GM21786 (cell line): ENCODE measurements at regions not wholly inside any gene's neighbourhood (a gene's known extent, or its start where the extent isn't known, plus 50 kb on each side); places are given as distances from the start of the nearest gene placed in this dataset.
"Not testable (repeated sequence)": the region's sequence is repeated elsewhere in the genome, so short reads cannot be mapped to it uniquely, and the experiment has no call there.

ENCODE experiments used
- ATAC-seq: cut with Tn5 transposase; IDR thresholded peaks from one replicate; pipeline ENCODE4 v1.9.1; 2021; ENCODE audit not compliant: unreplicated experiment

GRCh38 chr12:127820271-127820670 lies 446.7 kb upstream of the TMEM132C start:
- ATAC-seq, result no peak

DNA sequence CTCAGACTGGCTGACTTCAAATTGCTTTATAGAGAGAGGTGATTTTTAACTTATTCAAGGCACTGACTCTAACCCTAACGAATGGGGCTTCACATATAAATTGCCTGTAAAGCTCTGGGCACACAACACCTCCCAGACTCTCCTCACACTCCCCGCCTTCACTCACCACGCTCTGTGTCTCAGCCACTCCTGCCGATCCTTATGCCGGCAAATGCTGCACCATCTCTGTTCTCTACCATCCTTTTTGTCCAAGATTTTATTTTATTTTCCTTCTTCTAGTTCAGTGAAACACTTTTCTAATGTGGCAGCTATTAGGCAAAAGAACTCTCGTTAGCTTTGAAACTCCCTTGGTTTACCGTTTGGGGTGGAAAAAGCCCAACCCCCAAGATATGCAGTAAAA lies 446.1 kb upstream of the TMEM132C start:
- no peak for ATAC-seq

GRCh38 chr12:127822809-127823411 lies 444.1 kb upstream of the TMEM132C start:
- ATAC-seq, result no peak

DNA sequence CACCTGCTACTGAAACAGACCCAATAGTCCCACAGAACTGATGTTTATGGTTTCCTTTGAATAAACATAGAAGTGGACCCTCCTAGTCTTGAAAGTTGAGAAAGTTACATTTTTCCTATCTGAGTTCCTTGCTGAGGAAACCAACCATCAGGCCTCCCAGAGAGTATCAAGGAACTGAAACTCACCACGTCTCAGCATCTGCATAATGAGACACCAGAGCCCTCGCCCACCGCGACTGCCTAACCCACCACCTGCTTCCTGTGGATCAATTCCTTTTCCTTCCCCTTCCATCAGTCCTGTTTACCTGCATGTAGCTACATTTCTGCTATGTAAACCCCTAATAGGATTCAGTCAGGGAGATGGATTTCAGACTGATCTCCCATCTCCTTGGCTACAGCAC lies 443.2 kb upstream of the TMEM132C start:
- no peak for ATAC-seq

- ATAC-seq, result no peak
These were observed 437.5 kb upstream of the TMEM132C start for GRCh38 chr12:127829281-127830064.

DNA sequence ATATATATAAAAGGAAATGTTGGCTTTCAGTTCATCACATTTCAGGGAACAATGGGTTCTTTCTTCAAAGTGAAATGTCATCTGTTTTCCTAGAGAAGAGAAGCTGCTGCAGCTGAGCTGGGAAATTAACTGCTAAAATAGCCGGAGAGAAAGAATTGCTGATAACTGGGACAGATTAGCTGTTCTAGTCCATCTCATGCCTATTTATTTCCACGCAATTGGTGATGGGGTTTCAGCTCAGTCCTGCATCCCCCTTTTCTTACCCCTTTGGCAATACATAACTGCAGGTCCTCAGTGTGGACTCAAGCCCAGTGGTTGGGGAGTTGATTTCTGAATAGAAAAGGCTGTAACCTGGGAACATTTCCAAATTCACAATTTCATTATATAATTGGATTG lies 436.9 kb upstream of the TMEM132C start:
- no peak for ATAC-seq

DNA sequence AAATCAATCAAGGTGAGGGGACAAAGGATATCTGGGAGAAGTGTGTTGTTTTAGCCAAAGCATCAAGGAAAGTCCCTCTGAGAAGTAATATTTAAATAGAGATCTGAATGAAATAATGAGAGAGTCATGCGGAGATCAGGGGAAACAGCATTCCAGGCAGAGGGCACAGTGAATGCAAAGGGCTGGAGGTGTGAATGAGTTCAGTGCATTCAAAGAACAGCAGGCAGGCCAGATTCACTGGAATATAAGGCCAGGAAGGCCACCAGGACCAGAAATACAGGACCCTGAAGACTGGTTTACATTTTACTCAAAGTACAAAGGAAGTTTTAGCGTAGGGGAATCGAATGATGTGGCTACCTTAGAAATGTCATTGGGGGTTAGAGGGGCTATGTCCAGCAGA lies 436.2 kb upstream of the TMEM132C start:
- ATAC-seq, result no peak

- no peak for ATAC-seq
These were observed 434.8 kb upstream of the TMEM132C start for GRCh38 chr12:127832172-127832571.

GRCh38 chr12:127836802-127837201 lies 430.2 kb upstream of the TMEM132C start:
- not testable (repeated sequence) for ATAC-seq

- no peak for ATAC-seq
These were observed 409.3 kb upstream of the TMEM132C start for GRCh38 chr12:127857661-127858060.

GRCh38 chr12:127860536-127860935 lies 406.4 kb upstream of the TMEM132C start:
- ATAC-seq, result no peak

GRCh38 chr12:127861406-127861805 lies 405.6 kb upstream of the TMEM132C start:
- ATAC-seq, result no peak

GRCh38 chr12:127873306-127873705 lies 393.7 kb upstream of the TMEM132C start:
- no peak for ATAC-seq

- no peak for ATAC-seq
These were observed 385.4 kb upstream of the TMEM132C start for GRCh38 chr12:127881371-127882140.

DNA sequence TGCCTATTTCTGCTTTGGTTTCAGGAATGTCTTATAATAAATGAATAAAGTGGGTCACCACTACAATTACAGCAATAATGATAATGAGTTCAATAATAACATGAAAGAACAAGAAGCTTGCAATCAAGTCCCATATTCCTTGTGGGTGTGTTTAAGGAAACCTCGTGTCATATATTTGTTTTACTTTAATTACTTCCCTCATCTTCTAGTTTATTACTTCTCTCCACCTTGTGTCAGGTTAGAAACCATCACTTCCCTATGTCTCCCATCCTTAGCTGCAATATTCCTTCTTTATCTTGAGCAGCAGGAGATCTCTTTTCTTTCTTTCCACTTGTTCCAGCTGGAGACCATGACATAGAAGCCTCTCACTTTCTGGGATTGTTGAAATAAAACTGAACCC lies 384.0 kb upstream of the TMEM132C start:
- ATAC-seq, result no peak

DNA sequence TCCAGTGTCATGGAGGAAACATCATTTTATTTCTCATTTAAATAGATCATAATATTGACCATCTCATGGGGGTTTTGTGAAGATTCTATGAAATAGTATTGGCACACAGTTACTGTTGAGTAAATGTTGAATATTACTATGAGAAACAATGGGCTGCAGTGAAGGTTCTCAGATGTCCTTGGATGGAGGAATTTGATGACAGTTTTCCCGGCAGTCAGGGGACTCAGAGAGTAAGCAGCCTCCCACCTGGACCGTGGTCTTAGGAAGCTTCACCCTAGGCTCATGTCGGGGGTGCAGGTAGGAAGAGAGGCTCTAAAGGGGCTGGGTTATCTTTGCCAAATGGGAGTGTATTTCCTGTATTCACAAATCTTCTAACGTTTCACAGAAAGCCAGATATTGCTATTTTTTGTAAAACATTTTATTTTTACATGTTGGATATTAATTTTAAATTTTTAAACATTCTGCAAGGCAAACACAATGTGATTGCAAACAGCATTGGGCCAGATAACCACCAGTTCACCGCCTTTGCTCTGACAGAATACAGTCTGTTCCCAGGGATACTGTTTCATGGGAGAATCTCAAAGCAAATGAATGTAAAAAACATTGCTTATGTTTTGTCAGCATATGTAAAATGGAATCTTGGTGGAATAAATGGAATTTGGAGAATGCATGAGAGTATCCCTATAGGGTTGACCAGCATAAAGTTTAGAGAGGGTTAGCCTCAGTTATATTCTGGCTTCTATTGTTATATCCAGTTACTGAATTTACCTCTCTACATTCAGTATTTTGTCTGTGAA lies 380.8 kb upstream of the TMEM132C start:
- no peak for ATAC-seq

DNA sequence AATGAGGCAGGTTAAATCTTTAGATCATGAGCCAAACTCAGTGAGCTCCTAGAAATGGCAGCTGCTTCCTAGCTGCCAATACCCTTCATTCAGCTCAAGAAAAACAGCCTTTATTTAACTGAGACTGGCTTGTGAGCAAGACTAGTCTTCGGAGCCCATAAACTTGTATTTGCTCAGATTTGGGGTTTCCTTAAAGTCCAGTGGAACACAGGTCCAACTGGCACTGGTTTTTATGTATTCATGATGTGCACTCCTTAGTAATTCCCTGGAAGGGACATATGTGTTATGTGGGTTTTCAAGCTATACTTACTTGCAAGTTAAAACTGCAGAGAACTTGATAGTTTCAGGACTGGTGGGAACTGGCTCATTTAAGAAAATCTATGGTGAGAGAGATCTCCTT lies 380.1 kb upstream of the TMEM132C start:
- no peak for ATAC-seq

DNA sequence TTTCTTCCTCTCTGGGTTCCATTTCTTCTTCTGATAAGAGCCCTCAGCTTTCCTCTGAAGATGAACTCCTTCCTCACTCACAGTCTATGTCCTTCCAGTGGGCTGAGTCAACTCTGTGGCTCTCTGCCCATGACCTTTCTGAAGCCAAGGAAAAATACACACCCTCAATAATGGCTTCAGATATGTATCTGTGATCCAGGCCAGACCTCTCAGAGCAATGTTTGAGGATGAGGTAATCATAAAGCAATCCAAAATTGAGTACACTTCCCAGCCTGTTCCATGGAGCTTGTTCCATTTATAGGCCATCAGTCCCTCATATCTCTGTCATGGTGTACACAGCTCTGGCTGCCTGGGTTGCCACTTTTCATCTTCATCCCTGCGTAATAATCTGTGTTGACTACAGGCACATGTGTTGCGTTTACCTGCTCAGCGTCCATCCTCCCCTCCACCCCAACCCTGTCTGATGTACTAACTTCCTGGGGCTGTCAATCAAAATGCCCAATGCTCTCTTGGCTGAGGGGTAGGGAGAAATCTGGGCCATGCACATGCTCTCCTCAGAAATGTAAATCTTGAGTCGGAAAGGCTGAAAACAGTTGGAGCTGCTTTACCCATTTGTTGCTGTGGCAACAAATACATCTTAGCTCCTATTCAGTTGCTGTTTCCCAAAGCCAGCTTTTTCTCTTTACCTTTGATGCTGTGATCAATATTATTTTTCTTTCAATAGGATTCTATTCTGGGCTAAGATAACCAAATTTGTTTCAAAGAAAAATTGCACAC lies 377.8 kb upstream of the TMEM132C start:
- ATAC-seq, result no peak

DNA sequence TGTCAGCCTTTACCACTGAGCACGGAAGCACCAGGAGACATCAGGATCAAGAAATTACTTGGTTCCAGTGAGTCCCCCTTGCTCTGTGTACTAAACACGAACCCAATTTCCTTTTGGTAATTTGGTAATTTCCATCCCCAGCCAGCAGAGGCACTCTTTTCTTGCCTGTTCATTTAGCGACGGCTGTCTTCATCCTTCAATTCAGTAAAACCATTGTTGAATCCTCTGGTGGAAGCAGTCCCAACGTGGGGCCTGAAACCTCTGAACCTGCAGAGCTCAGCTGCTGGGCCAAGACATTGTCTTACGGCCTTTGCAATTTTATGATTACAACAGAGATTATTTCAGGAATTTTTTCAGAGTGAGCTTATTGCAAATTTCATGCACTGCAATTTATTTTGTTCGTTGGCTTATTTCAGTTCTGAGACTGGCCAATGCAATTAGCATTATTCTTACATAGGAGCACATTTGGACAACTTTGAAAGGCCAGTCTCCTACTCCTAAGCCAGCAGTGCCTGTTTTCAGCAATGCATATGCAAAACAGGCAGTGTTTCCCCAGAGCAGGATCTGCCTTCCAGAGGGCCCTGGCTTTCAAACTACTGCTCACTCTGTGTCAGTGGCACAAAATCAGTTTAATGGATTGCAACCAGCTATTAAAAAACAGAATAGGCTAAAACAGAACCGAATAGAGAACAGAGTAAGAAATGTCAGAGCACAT lies 372.9 kb upstream of the TMEM132C start:
- ATAC-seq, result no peak

GRCh38 chr12:127896661-127897060 lies 370.3 kb upstream of the TMEM132C start:
- ATAC-seq, result no peak
